HepG2 (cell line): ENCODE measurements at regions not wholly inside any gene's neighbourhood (a gene's known extent, or its start where the extent isn't known, plus 50 kb on each side); places are given as distances from the start of the nearest gene placed in this dataset.

Experiments used
- ATAC-seq: fragments of 200-7000 bp; cut with Tn5 transposase; 3 replicates; pipeline ENCODE4 v1.9.1; 2020; ENCODE audit warnings: mild to moderate bottlenecking, moderate library complexity
- BruUV-seq: library from RNA; stranded (reverse); fragments of 400-500 nt; replicated peaks from 2 replicates; lab custom pipeline; 2021; lab: Mats Ljungman, UMichigan
- CTCF ChIA-PET: fragments of 300-600 bp; formaldehyde crosslinking; extraction: SDS; loops from one replicate; lab custom pipeline; 2021; ENCODE audit warnings: low total read pairs, inconsistent platforms, low intra/inter-chr PET ratio; lab: Yijun Ruan, JAX
- POLR2A ChIA-PET: fragments of 350-600 bp; sonication (Branson Sonifier 250); formaldehyde crosslinking; loops from one replicate; lab custom pipeline; 2020; ENCODE audit warnings: antibody characterized with exemption, inconsistent platforms; lab: Yijun Ruan, JAX
- DNase-seq: peaks from one replicate; pipeline ENCODE4 v3.0.0-alpha.2; 2015; ENCODE audit warnings: low spot score
- FAIRE-seq: peaks from 3 replicates; lab custom pipeline; 2011; peaks lifted over from hg19 to GRCh38; lab: Jason Lieb, UNC
- H2AFZ ChIP-seq: one replicate; pipeline ENCODE4 v1.6.1; 2011; ENCODE audit warnings: low read length, inconsistent platforms
- H3K27ac ChIP-seq: fragments of 300-600 bp; 3 replicates; pipeline ENCODE4 v1.8.0; 2011; ENCODE audit warnings: mixed run types, mild to moderate bottlenecking, mixed read lengths, low read length, inconsistent platforms; ENCODE audit not compliant: insufficient read depth; ENCODE audit errors: extremely low read length
- H3K27me3 ChIP-seq, 2 experiments: fragments of 200-600 bp in 1 of 2; 2 replicates in 1 of 2; 3 replicates in 1 of 2; pipeline versions ENCODE4 v1.6.0 to v1.8.0; 2011; ENCODE audit warnings: low read length in 2 of 2, mild to moderate bottlenecking in 2 of 2, moderate library complexity in 2 of 2, inconsistent platforms in 1 of 2; ENCODE audit not compliant: insufficient read depth in 2 of 2, control insufficient read depth in 1 of 2
- H3K36me3 ChIP-seq, 2 experiments: fragments of 200-600 bp in 1 of 2; replicated peaks in 1 of 2; 2 replicates in 1 of 2; 3 replicates in 1 of 2; pipeline versions ENCODE4 v1.5.1 to v1.8.0; 2011; ENCODE audit warnings: low read length in 2 of 2, inconsistent platforms in 1 of 2; ENCODE audit not compliant: insufficient read depth in 2 of 2, control insufficient read depth in 1 of 2
- H3K4me1 ChIP-seq: 2 replicates; pipeline ENCODE4 v1.5.1; 2012; ENCODE audit warnings: low read length, inconsistent platforms; ENCODE audit not compliant: insufficient read depth
- H3K4me2 ChIP-seq: 2 replicates; pipeline ENCODE4 v1.6.0; 2011; ENCODE audit warnings: low read depth, low read length, inconsistent platforms
- H3K4me3 ChIP-seq, 3 experiments: fragments of 200-600 bp in 1 of 3; sonication (generic), shearing (Covaris generic) in 1 of 3; replicated peaks in 1 of 3; 2 replicates each; pipeline ENCODE4 v1.5.1; 2011 to 2016; ENCODE audit warnings: low read length in 3 of 3, inconsistent platforms in 2 of 3, low read depth in 2 of 3, mild to moderate bottlenecking in 2 of 3, control low read depth in 1 of 3, mixed read lengths in 1 of 3; ENCODE audit not compliant: insufficient read depth in 1 of 3
- H3K79me2 ChIP-seq: one replicate; pipeline ENCODE4 v1.6.1; 2011; ENCODE audit warnings: low read length, inconsistent platforms; ENCODE audit not compliant: insufficient read depth
- H3K9ac ChIP-seq: 2 replicates; pipeline ENCODE4 v1.6.0; 2011; ENCODE audit warnings: mild to moderate bottlenecking, low read depth, low read length, inconsistent platforms; ENCODE audit not compliant: insufficient read depth
- H3K9me3 ChIP-seq: 2 replicates; pipeline ENCODE4 v1.5.1; 2012; ENCODE audit warnings: mild to moderate bottlenecking, low read length
- H4K20me1 ChIP-seq: 2 replicates; pipeline ENCODE4 v1.6.0; 2011; ENCODE audit warnings: inconsistent platforms, mild to moderate bottlenecking, low read length, moderate library complexity; ENCODE audit not compliant: insufficient read depth
- KLF13 ChIP-seq: sonication (generic); formaldehyde crosslinking; IDR thresholded peaks from 2 replicates; pipeline ENCODE4 v1.4.0; 2020; ENCODE audit warnings: mild to moderate bottlenecking, missing genetic modification reagents
- MIXL1 ChIP-seq: IDR thresholded peaks from 2 replicates; pipeline ENCODE4 v1.6.1; 2016
- MTF2 ChIP-seq: sonication (generic); formaldehyde crosslinking; IDR thresholded peaks from 2 replicates; pipeline ENCODE4 v1.5.0; 2020; ENCODE audit warnings: missing genetic modification reagents, borderline replicate concordance
- PLRG1 ChIP-seq: fragments of 450-650 bp; conservative IDR thresholded peaks from 2 replicates; pipeline ENCODE4 v1.6.1; 2016
- RAD21 ChIP-seq: fragments of 450-650 bp; formaldehyde crosslinking; IDR thresholded peaks from 2 replicates; pipeline ENCODE4 v1.5.0; 2020; ENCODE audit warnings: mild to moderate bottlenecking
- SMC3 ChIP-seq: IDR thresholded peaks from 2 replicates; pipeline ENCODE4 v1.6.1; 2011; ENCODE audit warnings: low read length, improper control_type of control experiment
- STAG1 ChIP-seq: sonication (generic); formaldehyde crosslinking; IDR thresholded peaks from 2 replicates; pipeline ENCODE4 v1.4.0; 2020; ENCODE audit warnings: missing genetic modification reagents
- ZFP36 ChIP-seq: fragments of 150-350 bp; IDR thresholded peaks from 2 replicates; pipeline ENCODE4 v1.6.1; 2018; ENCODE audit warnings: borderline replicate concordance, low read length, low read depth; ENCODE audit not compliant: partially characterized antibody
- ZNF562 ChIP-seq: sonication (generic); formaldehyde crosslinking; IDR thresholded peaks from 2 replicates; pipeline ENCODE4 v1.8.0; 2022; ENCODE audit warnings: missing genetic modification reagents, borderline replicate concordance
- WGBS: methylation state at CpG from one replicate; pipeline ENCODE4 v1.1.6; 2017; ENCODE audit warnings: low lambda C conversion rate; 5-methylcytosine and 5-hydroxymethylcytosine counted together
- in situ Hi-C: cut with HindIII; loops from 2 replicates; pipeline ENCODE4 v1.10.0; 2017; ENCODE audit warnings: low pct_unique_long_range_greater_than_20kb; ENCODE audit not compliant: extremely low pct_ligation_motif_present
- intact Hi-C: fragments of 100-400 bp; cut with micrococcal nuclease; formaldehyde crosslinking; loops from one replicate; pipeline ENCODE4 v1.10.0; 2022; ENCODE audit not compliant: unreplicated experiment
- TF ChIP-seq, protein P1 (sequence below): sonication (generic); formaldehyde crosslinking; IDR thresholded peaks from 2 replicates; pipeline ENCODE4 v1.5.0; 2020; ENCODE audit warnings: mild to moderate bottlenecking, missing genetic modification reagents
- TF ChIP-seq, protein P2 (sequence below): sonication (generic); formaldehyde crosslinking; IDR thresholded peaks from 2 replicates; pipeline ENCODE4 v1.5.0; 2020; ENCODE audit warnings: mild to moderate bottlenecking, missing genetic modification reagents, moderate library complexity
- TF ChIP-seq, protein P3 (sequence below): IDR thresholded peaks from 2 replicates; pipeline ENCODE4 v1.6.1; 2012; ENCODE audit warnings: low read depth, low read length, improper control_type of control experiment
- TF ChIP-seq, protein P4 (sequence below): sonication (generic); formaldehyde crosslinking; conservative IDR thresholded peaks from 2 replicates; pipeline ENCODE4 v1.4.0; 2020; ENCODE audit warnings: missing genetic modification reagents

DNA sequence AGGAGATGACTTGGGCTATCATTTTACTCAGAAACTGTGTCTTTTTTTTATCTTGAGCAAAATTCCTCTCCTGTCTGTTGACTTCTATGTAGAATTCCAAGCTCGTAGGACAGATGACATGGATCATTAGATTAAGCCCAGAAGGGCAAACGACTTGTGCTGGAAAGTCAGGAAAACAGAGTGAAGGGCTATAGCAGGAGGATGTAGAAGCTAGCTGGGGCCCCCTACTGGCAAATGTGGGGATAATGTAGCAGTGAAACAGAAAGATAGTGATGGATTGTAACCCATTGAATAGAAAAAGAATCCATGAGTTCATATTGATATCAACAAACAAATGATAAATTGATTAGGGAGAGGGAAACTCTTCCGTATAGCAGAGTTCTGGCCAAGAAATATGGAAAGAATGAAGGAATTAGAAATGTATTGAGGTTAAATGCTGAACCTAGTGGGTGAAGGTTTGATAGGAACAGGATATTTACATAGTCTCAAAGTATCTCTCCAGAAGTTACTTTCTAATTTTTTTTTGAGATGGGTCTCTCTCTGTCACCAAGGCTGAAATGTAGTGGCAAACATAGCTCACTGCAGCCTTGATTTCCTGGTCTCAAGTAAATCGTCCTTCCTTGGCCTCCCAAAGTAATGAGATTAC, 103.6 kb downstream of the LYZL1 start:
- no peaks in the 10 kb centered on the region for H4K20me1 ChIP-seq
- H3K4me1 ChIP-seq = peaks cover 36% of the 10 kb centered on the region
- ChIA-PET CTCF (interaction anchor here (0.7 to 1.3 kb wide), 2 partner anchors 56 to 152 kb away, joined by 3 to 6 read pairs; no protein-coding TSS in a partner anchor), POLR2A (interaction anchor here (1.0 kb wide), 1 partner anchor 17 kb away, joined by 3 read pairs; no protein-coding TSS in a partner anchor)
- H3K4me2 ChIP-seq = no peak overlapping the region
- TF ChIP-seq SMC3 = peak; percentile 73
- TF ChIP-seq, protein P1, sequence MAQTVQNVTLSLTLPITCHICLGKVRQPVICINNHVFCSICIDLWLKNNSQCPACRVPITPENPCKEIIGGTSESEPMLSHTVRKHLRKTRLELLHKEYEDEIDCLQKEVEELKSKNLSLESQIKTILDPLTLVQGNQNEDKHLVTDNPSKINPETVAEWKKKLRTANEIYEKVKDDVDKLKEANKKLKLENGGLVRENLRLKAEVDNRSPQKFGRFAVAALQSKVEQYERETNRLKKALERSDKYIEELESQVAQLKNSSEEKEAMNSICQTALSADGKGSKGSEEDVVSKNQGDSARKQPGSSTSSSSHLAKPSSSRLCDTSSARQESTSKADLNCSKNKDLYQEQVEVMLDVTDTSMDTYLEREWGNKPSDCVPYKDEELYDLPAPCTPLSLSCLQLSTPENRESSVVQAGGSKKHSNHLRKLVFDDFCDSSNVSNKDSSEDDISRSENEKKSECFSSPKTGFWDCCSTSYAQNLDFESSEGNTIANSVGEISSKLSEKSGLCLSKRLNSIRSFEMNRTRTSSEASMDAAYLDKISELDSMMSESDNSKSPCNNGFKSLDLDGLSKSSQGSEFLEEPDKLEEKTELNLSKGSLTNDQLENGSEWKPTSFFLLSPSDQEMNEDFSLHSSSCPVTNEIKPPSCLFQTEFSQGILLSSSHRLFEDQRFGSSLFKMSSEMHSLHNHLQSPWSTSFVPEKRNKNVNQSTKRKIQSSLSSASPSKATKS (CRISPR knock-in tag) = no peak
- TF ChIP-seq, protein P2, sequence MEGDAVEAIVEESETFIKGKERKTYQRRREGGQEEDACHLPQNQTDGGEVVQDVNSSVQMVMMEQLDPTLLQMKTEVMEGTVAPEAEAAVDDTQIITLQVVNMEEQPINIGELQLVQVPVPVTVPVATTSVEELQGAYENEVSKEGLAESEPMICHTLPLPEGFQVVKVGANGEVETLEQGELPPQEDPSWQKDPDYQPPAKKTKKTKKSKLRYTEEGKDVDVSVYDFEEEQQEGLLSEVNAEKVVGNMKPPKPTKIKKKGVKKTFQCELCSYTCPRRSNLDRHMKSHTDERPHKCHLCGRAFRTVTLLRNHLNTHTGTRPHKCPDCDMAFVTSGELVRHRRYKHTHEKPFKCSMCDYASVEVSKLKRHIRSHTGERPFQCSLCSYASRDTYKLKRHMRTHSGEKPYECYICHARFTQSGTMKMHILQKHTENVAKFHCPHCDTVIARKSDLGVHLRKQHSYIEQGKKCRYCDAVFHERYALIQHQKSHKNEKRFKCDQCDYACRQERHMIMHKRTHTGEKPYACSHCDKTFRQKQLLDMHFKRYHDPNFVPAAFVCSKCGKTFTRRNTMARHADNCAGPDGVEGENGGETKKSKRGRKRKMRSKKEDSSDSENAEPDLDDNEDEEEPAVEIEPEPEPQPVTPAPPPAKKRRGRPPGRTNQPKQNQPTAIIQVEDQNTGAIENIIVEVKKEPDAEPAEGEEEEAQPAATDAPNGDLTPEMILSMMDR (CRISPR knock-in tag) = peak; percentile 75
- TF ChIP-seq ZNF562 = no peak
- TF ChIP-seq, protein P3, sequence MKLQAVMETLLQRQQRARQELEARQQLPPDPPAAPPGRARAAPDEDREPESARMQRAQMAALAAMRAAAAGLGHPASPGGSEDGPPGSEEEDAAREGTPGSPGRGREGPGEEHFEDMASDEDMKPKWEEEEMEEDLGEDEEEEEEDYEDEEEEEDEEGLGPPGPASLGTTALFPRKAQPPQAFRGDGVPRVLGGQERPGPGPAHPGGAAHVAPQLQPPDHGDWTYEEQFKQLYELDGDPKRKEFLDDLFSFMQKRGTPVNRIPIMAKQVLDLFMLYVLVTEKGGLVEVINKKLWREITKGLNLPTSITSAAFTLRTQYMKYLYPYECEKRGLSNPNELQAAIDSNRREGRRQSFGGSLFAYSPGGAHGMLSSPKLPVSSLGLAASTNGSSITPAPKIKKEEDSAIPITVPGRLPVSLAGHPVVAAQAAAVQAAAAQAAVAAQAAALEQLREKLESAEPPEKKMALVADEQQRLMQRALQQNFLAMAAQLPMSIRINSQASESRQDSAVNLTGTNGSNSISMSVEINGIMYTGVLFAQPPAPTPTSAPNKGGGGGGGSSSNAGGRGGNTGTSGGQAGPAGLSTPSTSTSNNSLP = peak; percentile 33; the same call in 1 of the 2 replicates
- no peak for TF ChIP-seq MIXL1
- TF ChIP-seq, protein P4, sequence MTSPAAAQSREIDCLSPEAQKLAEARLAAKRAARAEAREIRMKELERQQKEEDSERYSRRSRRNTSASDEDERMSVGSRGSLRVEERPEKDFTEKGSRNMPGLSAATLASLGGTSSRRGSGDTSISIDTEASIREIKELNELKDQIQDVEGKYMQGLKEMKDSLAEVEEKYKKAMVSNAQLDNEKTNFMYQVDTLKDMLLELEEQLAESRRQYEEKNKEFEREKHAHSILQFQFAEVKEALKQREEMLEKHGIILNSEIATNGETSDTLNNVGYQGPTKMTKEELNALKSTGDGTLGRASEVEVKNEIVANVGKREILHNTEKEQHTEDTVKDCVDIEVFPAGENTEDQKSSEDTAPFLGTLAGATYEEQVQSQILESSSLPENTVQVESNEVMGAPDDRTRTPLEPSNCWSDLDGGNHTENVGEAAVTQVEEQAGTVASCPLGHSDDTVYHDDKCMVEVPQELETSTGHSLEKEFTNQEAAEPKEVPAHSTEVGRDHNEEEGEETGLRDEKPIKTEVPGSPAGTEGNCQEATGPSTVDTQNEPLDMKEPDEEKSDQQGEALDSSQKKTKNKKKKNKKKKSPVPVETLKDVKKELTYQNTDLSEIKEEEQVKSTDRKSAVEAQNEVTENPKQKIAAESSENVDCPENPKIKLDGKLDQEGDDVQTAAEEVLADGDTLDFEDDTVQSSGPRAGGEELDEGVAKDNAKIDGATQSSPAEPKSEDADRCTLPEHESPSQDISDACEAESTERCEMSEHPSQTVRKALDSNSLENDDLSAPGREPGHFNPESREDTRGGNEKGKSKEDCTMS (CRISPR knock-in tag) = no peak
- no peak for TF ChIP-seq MTF2 (CRISPR knock-in tag)
- TF ChIP-seq PLRG1 = no peak
- TF ChIP-seq KLF13 (CRISPR knock-in tag) = no peak
- no peak for TF ChIP-seq ZFP36
- TF ChIP-seq RAD21 = 0 out of 2 replicates have a peak, but pooled peaks have one; percentile 17
- peak; percentile 67 for TF ChIP-seq STAG1 (CRISPR knock-in tag)
- H3K9me3 ChIP-seq = no peaks in the 10 kb centered on the region
- WGBS = 21% methylated on average over 4 of the region's 4 CpGs
- 0 out of 5 replicates have a peak, but pooled peaks cover 0 to 1% of the 10 kb centered on the region in 2 experiments for H3K27me3 ChIP-seq
- in situ Hi-C loops = no loop called here
- H3K79me2 ChIP-seq = no peaks in the 10 kb centered on the region
- DNase-seq (peak; percentile 54), ATAC-seq (peak; percentile 73), FAIRE-seq (peak; percentile 77)
- intact Hi-C loops = loop anchor here (2.0 to 5.0 kb wide), 2 partner anchors 75 to 152 kb away; no protein-coding TSS in a partner anchor
- no peak overlapping the region for H3K27ac ChIP-seq
- no TSS peak for BruUV-seq
- no peaks in the 10 kb centered on the region for H3K36me3 ChIP-seq
- no peak overlapping the region for H3K4me3 ChIP-seq
- no peak overlapping the region for H3K9ac ChIP-seq
- no peak overlapping the region for H2AFZ ChIP-seq
